ENCODE measurements at regions not wholly inside any gene's neighbourhood (a gene's known extent, or its start where the extent isn't known, plus 50 kb on each side); places are given as distances from the start of the nearest gene placed in this dataset.

DNA sequence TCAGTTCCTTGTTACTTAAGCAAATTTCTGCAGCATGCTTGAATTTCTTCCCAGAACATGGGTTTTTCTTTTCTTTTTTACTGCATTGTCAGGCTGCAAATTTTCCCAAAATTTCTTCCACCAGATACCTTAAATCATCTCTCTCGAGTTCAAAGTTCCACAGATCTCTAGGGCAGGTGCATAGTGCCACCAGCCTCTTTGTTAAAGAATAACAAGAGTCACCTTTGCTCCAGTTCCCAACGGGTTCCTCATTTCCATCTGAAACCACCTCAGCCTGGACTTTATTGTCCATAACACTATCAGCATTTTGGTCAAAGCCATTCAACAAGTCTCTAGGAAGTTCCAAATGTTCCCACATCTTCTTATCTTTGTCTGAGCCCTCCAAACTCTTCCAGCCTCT lies 389.2 kb downstream of the NXPH1 start:
- Histone ChIP-seq H3K56ac (ENCODE audit: extremely low read depth, insufficient read depth, low read length) (no peak overlapping the region), H2BK15ac (ENCODE audit: low read depth, low read length) (no peak overlapping the region), H3K4me3 (ENCODE audit: insufficient read depth, low read depth, low read length) (no peak overlapping the region), H3K23ac (ENCODE audit: low read depth, low read length) (no peak overlapping the region), H3K9ac (ENCODE audit: low read depth, low read length) (no peak overlapping the region), H3K18ac (ENCODE audit: low read depth, low read length) (no peak overlapping the region), H3K14ac (replicated peaks; ENCODE audit: low read depth, low read length) (no peak overlapping the region), H3K27me3 (ENCODE audit: control insufficient read depth, insufficient read depth, low read length) (no peaks in the 10 kb centered on the region), H2AK9ac (replicated peaks; ENCODE audit: low read depth, low read length, poor library complexity) (no peak overlapping the region), H4K20me1 (ENCODE audit: insufficient read depth, low read length) (no peaks in the 10 kb centered on the region), H2BK5ac (ENCODE audit: low read depth, low read length, poor library complexity, severe bottlenecking) (no peak overlapping the region), H2BK20ac (ENCODE audit: low read depth, low read length) (no peak overlapping the region), H4K5ac (ENCODE audit: low read depth, low read length) (no peak overlapping the region), H3K4ac (ENCODE audit: low read depth, low read length) (no peak overlapping the region), H4K91ac (ENCODE audit: insufficient read depth, low read depth, low read length) (no peak overlapping the region), H2AFZ (replicated peaks; ENCODE audit: low read length, poor library complexity) (no peak overlapping the region), H3K4me1 (ENCODE audit: control insufficient read depth, insufficient read depth, low read length) (no peaks in the 10 kb centered on the region), H3K9me3 (ENCODE audit: control insufficient read depth, insufficient read depth, low read length) (peaks cover 10% of the 10 kb centered on the region), H4K8ac (ENCODE audit: low read depth in 2 of 2, low read length in 2 of 2) (no peak overlapping the region), H3K36me3 (ENCODE audit: control insufficient read depth, insufficient read depth, low read length) (no peaks in the 10 kb centered on the region), H3K79me1 (ENCODE audit: low read depth in 1 of 2, low read length in 2 of 2) (no peaks in the 10 kb centered on the region), H2BK120ac (ENCODE audit: low read depth, low read length) (no peak overlapping the region), H3K4me2 (ENCODE audit: low read depth, low read length) (no peak overlapping the region), H3K9me1 (ENCODE audit: insufficient read depth, low read length) (no peaks in the 10 kb centered on the region), H2AK5ac (ENCODE audit: low read depth, low read length) (no peak overlapping the region), H3K27ac (ENCODE audit: insufficient read depth, low read length) (no peak overlapping the region)
- dilution Hi-C loops (cut with HindIII; ENCODE audit: low sequenced_read_pairs, unreplicated experiment) (no loop called here), in situ Hi-C loops (cut with MboI; ENCODE audit: low sequenced_read_pairs) (no loop called here), intact Hi-C loops (cut with micrococcal nuclease) (no loop called here)
- CTCF ChIA-PET, result no interaction called here
- BruUV-seq (replicated peaks), result no TSS peak
- POLR2A ChIA-PET (ENCODE audit: unreplicated experiment), result no interaction called here
- TF ChIP-seq CHD1 (IDR thresholded peaks at IDR 0.05; ENCODE audit: low read depth, low read length) (no peak), CEBPB (IDR thresholded peaks at IDR 0.05; ENCODE audit: low read depth, low read length) (no peak)
- 13% methylated on average over 1 of the region's 2 CpGs; no CpG with 5 or more reads in 1 of the 2 experiments for WGBS, 2 experiments (ENCODE audit: extremely low coverage in 2 of 2, insufficient read length in 1 of 2)
- DNase-seq (no peak), ATAC-seq (ENCODE audit: low read depth) (no peak)

Measured in IMR-90 (cell line).